ENCODE measurements at regions not wholly inside any gene's neighbourhood (a gene's known extent, or its start where the extent isn't known, plus 50 kb on each side); places are given as distances from the start of the nearest gene placed in this dataset.
A peak's percentile ranks its signal among the peaks of the same experiment; 100 is the strongest.
"Not testable (repeated sequence)": the region's sequence is repeated elsewhere in the genome, so short reads cannot be mapped to it uniquely, and the experiment has no call there.

DNA sequence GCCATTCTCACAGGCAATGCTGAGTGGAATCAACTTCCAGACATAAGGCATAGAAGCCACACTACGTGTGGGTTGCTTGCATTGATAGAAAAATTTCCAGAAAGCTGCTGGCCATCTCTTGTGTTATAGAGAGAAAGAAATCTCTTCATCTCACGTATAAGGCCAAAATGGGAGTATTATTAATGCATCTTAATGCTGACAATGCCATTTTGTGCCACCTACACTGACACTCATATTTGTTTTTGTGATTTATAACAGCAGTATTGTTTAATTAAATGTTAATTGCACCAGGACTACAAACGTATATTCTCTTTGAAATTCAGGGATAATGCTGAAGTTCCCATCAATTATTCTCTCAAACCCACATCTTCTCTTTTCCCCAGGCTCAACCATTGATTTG is 56.1 kb upstream of the TMEM132D start:
- no peak for DNase-seq

DNA sequence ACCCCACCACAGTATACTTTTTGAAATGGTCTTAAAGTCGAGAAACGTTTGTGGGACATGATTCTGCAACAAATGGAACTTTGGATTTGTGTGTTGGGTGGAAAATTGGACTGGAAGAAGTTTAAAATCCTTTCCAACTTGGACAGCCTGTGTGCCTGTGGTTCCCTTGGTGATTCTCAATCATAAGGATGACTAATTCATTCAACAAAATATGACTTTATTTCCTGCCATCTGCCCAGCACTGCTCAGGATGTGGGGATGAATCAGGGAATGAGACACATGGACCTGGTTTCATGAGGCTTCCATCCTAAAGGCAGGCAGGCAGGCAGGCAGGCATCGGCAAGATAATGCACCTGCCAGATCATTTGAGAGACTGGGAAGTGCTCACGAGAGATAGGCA is 57.3 kb upstream of the TMEM132D start:
- DNase-seq, result no peak

DNA sequence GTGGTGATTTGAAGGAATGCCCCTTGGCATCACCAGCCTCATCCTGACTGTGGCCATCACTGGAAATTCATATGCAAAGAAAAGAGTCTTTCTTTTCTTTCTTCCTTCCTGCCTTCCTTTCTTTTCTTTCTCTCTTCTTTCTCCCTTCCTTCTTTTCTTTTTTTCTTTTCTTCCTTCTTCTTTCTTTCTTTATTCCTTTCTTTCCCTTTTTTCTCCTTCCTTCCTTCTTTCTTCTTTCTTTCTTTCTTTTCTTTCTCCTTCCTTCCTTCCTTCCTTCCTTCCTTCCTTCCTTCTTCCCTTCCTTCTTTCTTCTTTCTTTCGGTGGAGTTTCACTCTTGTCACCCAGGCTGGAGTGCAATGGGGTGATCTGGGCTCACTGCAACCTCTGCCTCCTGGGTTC is 58.0 kb upstream of the TMEM132D start:
- no peak for DNase-seq

DNA sequence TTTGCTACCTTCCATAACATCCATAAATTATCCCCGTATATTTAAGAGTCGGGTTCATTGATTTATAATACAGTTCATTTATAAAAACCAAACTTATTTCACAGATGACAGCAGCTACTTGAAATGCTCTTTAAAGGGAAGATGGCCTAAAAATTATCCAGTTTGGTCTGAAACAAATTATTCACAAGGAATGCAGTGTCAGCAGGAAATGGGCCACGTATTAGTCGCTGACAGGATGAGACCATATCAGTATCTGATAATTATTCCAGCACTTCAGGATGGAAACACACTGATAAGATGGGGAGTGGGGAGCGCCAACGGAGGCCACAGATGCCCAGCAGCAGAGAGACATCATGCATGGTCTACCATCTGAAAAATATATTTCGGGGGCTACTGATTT is 60.5 kb upstream of the TMEM132D start:
- DNase-seq, result no peak

DNA sequence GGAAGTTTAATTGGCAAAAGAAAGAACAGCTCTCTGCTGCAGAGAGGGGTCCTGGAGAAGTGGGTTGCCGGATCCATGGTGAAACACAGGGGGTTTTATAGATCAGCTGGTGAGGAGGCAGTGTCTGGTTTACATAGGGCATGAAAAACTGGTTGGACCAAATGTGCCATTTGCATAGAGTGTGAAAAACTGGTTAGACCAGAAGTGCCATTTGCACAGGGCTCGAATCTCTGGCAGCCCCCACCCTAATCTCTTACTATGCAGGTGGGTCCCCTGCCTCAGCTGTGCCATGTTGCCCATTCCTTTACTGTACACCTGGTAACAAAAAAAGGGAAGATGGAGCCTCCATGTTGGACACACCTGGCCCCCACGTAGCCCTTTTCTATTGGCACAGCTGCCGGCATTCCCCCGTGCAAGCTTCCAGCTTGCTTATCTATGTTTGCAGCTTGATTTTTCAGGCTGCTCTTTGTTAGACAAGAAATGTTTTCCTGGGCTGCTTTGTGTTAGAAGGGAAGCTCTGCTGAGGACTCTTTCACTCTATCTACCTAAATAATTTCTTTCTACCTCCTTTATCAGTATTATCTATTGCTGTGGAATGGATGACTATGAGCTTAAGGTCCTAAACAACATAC is 61.1 kb upstream of the TMEM132D start:
- DNase-seq, result no peak

DNA sequence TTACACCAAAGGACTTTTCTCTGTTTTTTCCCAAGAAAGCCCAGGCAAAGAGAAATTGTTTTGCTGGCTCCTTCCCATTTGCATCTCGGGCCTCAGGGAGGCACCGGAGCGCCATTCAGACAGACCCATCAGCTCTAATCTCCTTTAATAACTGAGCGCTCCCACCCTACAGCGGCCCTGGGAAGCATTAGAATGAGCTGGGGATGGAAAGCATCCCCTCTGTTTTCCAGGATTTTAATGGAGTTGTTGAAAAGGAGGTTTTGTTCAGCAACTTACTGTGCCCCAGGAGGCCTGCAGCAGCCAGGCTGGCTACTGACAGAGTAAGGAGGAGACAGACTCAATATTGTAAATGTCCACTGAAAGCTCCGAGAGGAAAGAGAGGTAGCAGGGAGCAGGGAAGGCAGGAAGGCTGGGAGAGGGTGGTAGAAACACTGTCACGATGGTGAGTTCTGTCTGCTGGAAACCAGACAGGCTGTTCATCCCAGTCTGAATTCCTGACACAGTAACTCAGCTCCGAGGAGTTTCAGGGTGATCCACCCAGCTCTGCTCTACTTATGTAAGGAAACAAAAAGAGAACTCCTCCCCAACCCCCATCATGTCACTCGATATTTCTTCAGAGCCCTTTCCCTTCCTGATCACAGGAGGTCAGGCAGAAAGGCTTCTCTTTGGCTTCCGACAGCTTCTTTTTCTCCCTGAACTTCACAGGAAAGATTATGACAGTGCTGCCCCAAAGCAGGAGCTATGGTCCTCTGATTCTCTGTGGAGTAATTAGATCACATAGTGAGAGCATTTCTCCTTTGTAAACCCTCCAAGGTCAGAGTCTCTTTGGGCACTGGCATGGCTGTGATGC is 62.5 kb upstream of the TMEM132D start:
- DNase-seq, result no peak

DNA sequence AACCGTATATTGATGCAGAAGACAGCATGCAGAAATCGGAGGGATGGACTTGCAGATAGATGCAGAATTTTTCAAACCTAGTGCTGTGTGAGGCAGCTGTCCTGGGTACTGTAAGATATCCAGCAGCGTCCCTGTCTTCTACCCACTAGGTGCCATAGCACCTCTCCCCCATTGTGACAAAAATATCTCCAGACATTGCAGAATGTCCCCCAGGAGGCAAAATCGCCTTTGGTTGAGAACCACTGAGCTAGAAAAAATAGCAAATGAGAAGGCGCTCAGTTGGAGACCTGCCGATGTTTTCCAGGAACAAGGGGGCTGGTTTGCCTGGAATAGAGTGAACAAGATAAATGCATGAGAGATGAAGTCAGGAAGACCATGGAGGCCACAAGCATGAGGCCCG is 67.9 kb upstream of the TMEM132D start:
- no peak for DNase-seq

- no peak for DNase-seq
Observed at GRCh38 chr12:129973236-129973961, 69.6 kb upstream of the TMEM132D start.

- no peak for DNase-seq
Observed at GRCh38 chr12:129984106-129984505, 80.3 kb upstream of the TMEM132D start.

DNA sequence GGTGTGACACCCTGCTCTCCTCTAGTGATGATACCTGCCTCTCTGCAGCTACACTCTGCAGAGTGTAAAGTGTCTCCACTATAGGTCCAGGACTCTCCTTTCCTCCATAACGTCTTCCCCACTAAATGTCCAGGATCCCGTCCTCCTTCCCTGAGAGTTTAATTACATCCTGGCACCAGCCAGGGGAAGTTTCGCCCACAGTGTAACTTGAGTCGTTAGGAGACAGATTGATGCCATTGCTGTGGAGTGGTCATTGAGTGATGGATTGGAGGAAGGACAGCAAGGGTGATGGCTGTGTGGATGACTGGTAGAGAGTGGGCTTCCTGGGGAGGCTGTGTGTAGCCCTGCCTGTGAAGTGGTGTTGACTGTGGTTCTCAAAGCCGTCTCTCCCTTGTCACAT is 84.0 kb upstream of the TMEM132D start:
- DNase-seq, result no peak

GRCh38 chr12:129994634-129995033 is 90.8 kb upstream of the TMEM132D start:
- no peak for DNase-seq

- no peak for DNase-seq
Observed at GRCh38 chr12:129997239-129997638, 93.4 kb upstream of the TMEM132D start.

GRCh38 chr12:130004310-130004877 is 100.6 kb upstream of the TMEM132D start:
- not testable (repeated sequence) for DNase-seq

GRCh38 chr12:130007771-130008170 is 103.9 kb upstream of the TMEM132D start:
- DNase-seq, result no peak

GRCh38 chr12:130008241-130008640 is 104.4 kb upstream of the TMEM132D start:
- no peak for DNase-seq

DNA sequence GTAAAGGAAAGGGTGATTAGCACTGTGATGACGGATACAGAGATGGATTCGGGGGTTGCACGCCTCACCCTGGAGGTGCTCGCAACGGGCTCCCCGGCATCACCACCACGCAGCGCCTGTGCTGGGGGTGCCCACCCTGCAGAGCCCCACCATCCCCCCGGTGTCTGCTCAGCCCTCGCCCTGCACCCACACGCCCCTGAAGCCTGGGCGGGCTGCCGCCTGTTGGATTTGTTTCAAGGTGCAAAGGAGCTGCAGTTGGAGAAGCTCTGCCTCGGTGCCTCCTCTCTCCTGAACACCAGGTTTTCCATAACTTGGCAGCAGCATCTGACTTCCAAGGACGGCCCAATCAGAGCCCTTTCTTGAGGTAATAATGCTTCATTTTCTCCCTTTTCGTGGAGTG is 106.1 kb upstream of the TMEM132D start:
- DNase-seq, result no peak

DNA sequence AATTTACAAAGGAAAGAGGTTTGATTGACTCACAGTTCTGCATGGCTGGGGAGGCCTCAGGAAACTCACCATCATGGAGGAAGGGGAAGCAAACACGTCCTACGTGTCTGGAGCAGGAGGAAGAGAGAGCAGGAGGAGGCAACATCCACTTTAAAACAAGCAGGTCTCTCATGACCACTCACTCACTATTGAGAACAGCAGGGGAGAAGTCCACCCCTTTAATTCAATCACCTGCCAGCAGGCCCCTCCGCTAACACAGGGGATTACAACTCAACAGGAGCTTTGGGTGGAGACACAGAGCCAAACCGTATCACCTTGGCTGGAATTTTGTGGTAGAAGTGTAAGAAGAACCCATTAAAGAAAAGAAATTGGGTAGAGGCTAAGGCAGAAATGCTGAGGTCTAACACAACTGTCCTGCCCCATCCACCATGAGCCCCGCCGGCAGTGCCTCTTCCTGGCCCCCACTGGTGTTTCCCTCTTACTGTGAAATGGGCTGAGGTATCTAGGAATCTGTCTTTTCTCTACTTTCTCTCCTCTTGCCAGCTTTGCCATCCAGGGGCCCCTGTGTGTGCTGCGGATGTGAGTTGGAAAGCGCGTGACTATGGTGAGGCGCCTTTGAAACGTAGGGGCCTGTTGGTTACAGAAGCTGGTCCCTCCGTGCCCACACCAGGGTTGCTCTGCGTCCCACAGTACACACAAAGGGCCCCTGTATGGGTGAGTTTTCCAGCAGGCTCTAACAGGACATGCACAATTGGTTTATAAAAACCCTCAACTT is 108.0 kb upstream of the TMEM132D start:
- no peak for DNase-seq

GRCh38 chr12:130013771-130014484 is 110.1 kb upstream of the TMEM132D start:
- peak; percentile 50 for DNase-seq

GRCh38 chr12:130014485-130014807 is 110.6 kb upstream of the TMEM132D start:
- DNase-seq, result no peak

GRCh38 chr12:130016194-130016593 is 112.4 kb upstream of the TMEM132D start:
- DNase-seq, result no peak

DNA sequence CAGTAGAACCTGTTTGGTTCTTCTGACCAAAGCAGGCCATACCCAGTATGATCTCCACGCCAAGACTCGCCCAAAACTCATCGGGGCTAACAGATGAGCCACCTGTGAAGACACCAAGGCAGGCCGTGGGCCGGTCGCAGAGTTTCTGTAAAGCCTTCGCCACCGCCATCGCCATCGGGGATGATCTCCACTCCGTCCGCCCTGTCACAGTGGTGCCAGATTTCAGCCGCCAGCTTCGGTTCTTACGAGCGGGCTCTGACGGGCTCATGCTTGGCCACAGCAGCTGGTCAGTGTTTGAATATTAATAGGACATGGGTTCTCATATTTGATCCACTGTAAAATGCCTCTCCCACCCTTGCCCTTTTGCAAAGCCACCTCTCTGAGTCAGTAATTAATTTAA is 113.2 kb upstream of the TMEM132D start:
- DNase-seq, result peak; percentile 8

All from hindlimb muscle (tissue), 1 donor.